Body of pancreas (tissue), 4 donors: ENCODE measurements at regions not wholly inside any gene's neighbourhood (a gene's known extent, or its start where the extent isn't known, plus 50 kb on each side); places are given as distances from the start of the nearest gene placed in this dataset.
"Not testable (repeated sequence)": the region's sequence is repeated elsewhere in the genome, so short reads cannot be mapped to it uniquely, and the experiment has no call there.

ENCODE experiments used
- ATAC-seq: fragments of 150-250 bp; one replicate; pipeline ENCODE4 v1.9.1; 2016
- DNase-seq, 4 donors: peaks; one replicate each; pipeline ENCODE4 v3.0.0-alpha.2; 2019
- H3K27ac ChIP-seq, 4 donors: fragments of 200-600 bp; sonication (generic); 1 replicate in 3 of 4; 2 replicates in 1 of 4; pipeline versions ENCODE4 v1.5.1 to v1.6.1; 2016 to 2019; ENCODE audit warnings: mild to moderate bottlenecking in 1 of 4, mixed read lengths in 1 of 4, moderate library complexity in 1 of 4
- H3K27me3 ChIP-seq, 2 donors: fragments of 200-600 bp; sonication (generic); one replicate each; pipeline ENCODE4 v1.6.0; 2016; ENCODE audit warnings: mild to moderate bottlenecking in 1 of 2
- H3K36me3 ChIP-seq, 2 donors: fragments of 200-600 bp; sonication (generic); replicated peaks in 1 of 2; 2 replicates each; pipeline ENCODE4 v1.5.1; 2016; ENCODE audit warnings: low read depth in 2 of 2; ENCODE audit not compliant: insufficient read depth in 1 of 2
- H3K4me1 ChIP-seq: fragments of 200-600 bp; sonication (generic); one replicate; pipeline ENCODE4 v1.6.0; 2016
- H3K4me3 ChIP-seq, 2 donors: fragments of 200-600 bp; sonication (generic); 1 replicate in 1 of 2; 2 replicates in 1 of 2; pipeline ENCODE4 v1.5.1; 2016 to 2019
- H3K9me3 ChIP-seq, 3 donors: fragments of 200-600 bp; sonication (generic); 1 replicate in 2 of 3; 2 replicates in 1 of 3; pipeline ENCODE4 v1.5.1; 2016
- CTCF ChIP-seq, 7 experiments: fragments of 450-650 bp in 4 of 7; fragments of 200-600 bp in 3 of 7; sonication (generic) in 3 of 7; IDR thresholded peaks; one replicate each; pipeline ENCODE4 v1.5.1; 2016 to 2019; ENCODE audit warnings: antibody characterized with exemption in 7 of 7
- POLR2A ChIP-seq, 3 donors: fragments of 450-650 bp; IDR thresholded peaks; one replicate each; pipeline ENCODE4 v1.6.1; 2016; ENCODE audit warnings: antibody characterized with exemption in 3 of 3, mild to moderate bottlenecking in 2 of 3
- WGBS, 2 donors: methylation state at CpG; one replicate each; pipeline ENCODE4 v1.1.5; 2017; 5-methylcytosine and 5-hydroxymethylcytosine counted together
- intact Hi-C: fragments of 100-400 bp; cut with DNase I; formaldehyde crosslinking; loops from one replicate; pipeline ENCODE4 v1.15.1; 2023

- TF ChIP-seq CTCF (IDR thresholded peaks at IDR 0.05) (no peak), POLR2A (IDR thresholded peaks at IDR 0.05) (no peak)
- DNase-seq = no peak
- no peaks in the 10 kb centered on the region for H3K36me3 ChIP-seq
- no peaks in the 10 kb centered on the region for H3K9me3 ChIP-seq
- no peak for ATAC-seq
- WGBS, 2 donors = 74 to 78% methylated on average over 1 of the region's 1 CpG
- no peak overlapping the region for H3K4me3 ChIP-seq
- intact Hi-C loops = no loop called here
- H3K4me1 ChIP-seq = no peaks in the 10 kb centered on the region
- no peaks in the 10 kb centered on the region for H3K27me3 ChIP-seq
- no peak overlapping the region for H3K27ac ChIP-seq
These were observed 845.2 kb downstream of the CDH11 start for GRCh38 chr16:64276646-64277045.

GRCh38 chr16:64272028-64272427, 849.8 kb downstream of the CDH11 start:
- no peak overlapping the region for H3K27ac ChIP-seq
- intact Hi-C loops = no loop called here
- H3K4me1 ChIP-seq = no peaks in the 10 kb centered on the region
- H3K4me3 ChIP-seq = no peak overlapping the region
- ATAC-seq = no peak
- H3K27me3 ChIP-seq = no peaks in the 10 kb centered on the region
- no peaks in the 10 kb centered on the region for H3K9me3 ChIP-seq
- H3K36me3 ChIP-seq = no peaks in the 10 kb centered on the region
- no peak for DNase-seq
- no peak for TF ChIP-seq CTCF (IDR thresholded peaks at IDR 0.05)

GRCh38 chr16:64269756-64270155, 852.1 kb downstream of the CDH11 start:
- 44 to 57% methylated on average over 1 of the region's 1 CpG for WGBS, 2 donors

GRCh38 chr16:64265756-64266155, 856.1 kb downstream of the CDH11 start:
- no peaks in the 10 kb centered on the region for H3K36me3 ChIP-seq
- TF ChIP-seq CTCF (IDR thresholded peaks at IDR 0.05) (no peak), POLR2A (IDR thresholded peaks at IDR 0.05) (no peak)
- no peak overlapping the region for H3K4me3 ChIP-seq
- H3K4me1 ChIP-seq = no peaks in the 10 kb centered on the region
- no peaks in the 10 kb centered on the region for H3K27me3 ChIP-seq
- no peak for ATAC-seq
- intact Hi-C loops = no loop called here
- DNase-seq = no peak
- H3K9me3 ChIP-seq = no peaks in the 10 kb centered on the region
- no peak overlapping the region for H3K27ac ChIP-seq

More at GRCh38 chr16:64269756-64270155, 852.1 kb downstream of the CDH11 start:
- no peaks in the 10 kb centered on the region for H3K36me3 ChIP-seq
- no peak overlapping the region for H3K4me3 ChIP-seq
- H3K27me3 ChIP-seq = no peaks in the 10 kb centered on the region
- no peak overlapping the region for H3K27ac ChIP-seq
- H3K4me1 ChIP-seq = no peaks in the 10 kb centered on the region
- intact Hi-C loops = no loop called here
- ATAC-seq = no peak
- no peak for TF ChIP-seq CTCF (IDR thresholded peaks at IDR 0.05)
- TF ChIP-seq POLR2A (IDR thresholded peaks at IDR 0.05) = no peak
- DNase-seq = no peak
- H3K9me3 ChIP-seq = no peaks in the 10 kb centered on the region

GRCh38 chr16:64260631-64261401, 861.0 kb downstream of the CDH11 start:
- H3K4me3 ChIP-seq, H3K27me3 ChIP-seq, H3K36me3 ChIP-seq, H3K9me3 ChIP-seq, H3K4me1 ChIP-seq, DNase-seq, ATAC-seq, intact Hi-C loops, H3K27ac ChIP-seq: not testable (repeated sequence)
- 88 to 91% methylated on average over 23 of the region's 23 CpGs for WGBS, 2 donors
